ENCODE measurements at regions not wholly inside any gene's neighbourhood (a gene's known extent, or its start where the extent isn't known, plus 50 kb on each side); places are given as distances from the start of the nearest gene placed in this dataset.

GRCh38 chr4:112861691-112862674 is 187.5 kb upstream of the ANK2 start:
- no peaks in the 10 kb centered on the region for H3K36me3 ChIP-seq (ENCODE audit: control insufficient read depth, insufficient read depth, low read length)
- H3K27ac ChIP-seq (ENCODE audit: extremely low read depth, low read depth, low read length), result no peak overlapping the region
- TF ChIP-seq C11orf30 (IDR thresholded peaks at IDR 0.05; ENCODE audit: low read depth), result peak; percentile 45; the same call in 1 of the 2 replicates
- TF ChIP-seq MAFG (tag; conservative IDR thresholded peaks at IDR 0.05), result 0 out of 2 replicates have a peak, but pooled peaks have one; percentile 35
- peak; percentile 4; the same call in 1 of the 2 replicates for TF ChIP-seq MAFK (IDR thresholded peaks at IDR 0.05; ENCODE audit: low read length)
- TF ChIP-seq ZNF316 (IDR thresholded peaks at IDR 0.05), result peak; percentile 71
- TF ChIP-seq PCBP2 (IDR thresholded peaks at IDR 0.05; ENCODE audit: low read depth, low read length, poor library complexity, severe bottlenecking), result no peak
- H4K20me1 ChIP-seq (replicated peaks; ENCODE audit: control insufficient read depth, insufficient read depth, low read length), result no peaks in the 10 kb centered on the region
- H3K4me3 ChIP-seq, result no peak overlapping the region
- BruUV-seq (replicated peaks), result no TSS peak
- H3K27me3 ChIP-seq (ENCODE audit: control insufficient read depth in 2 of 2, insufficient read depth in 2 of 2, low read length in 2 of 2), result peaks cover 0 to 4% of the 10 kb centered on the region in 2 experiments; a peak in 1 of 5 replicates
- CTCF ChIA-PET (ENCODE audit: low intra/inter-chr PET ratio), result no interaction called here
- WGBS (ENCODE audit: insufficient coverage, low coverage, missing lambda C conversion rate), result 0% methylated on average over 3 of the region's 3 CpGs
- H3K9me3 ChIP-seq (replicated peaks; ENCODE audit: control insufficient read depth, insufficient read depth, low read depth, low read length), result no peaks in the 10 kb centered on the region
- H3K4me1 ChIP-seq (replicated peaks in 1 of 2; ENCODE audit: control insufficient read depth in 2 of 2, insufficient read depth in 2 of 2, low read length in 2 of 2), result no peaks in the 10 kb centered on the region
- H2AFZ ChIP-seq (ENCODE audit: low read depth, low read length), result no peak overlapping the region
- H3K4me2 ChIP-seq (ENCODE audit: insufficient read depth, low read length), result no peak overlapping the region
- DNase-seq (ENCODE audit: extremely low read depth in 1 of 4, low spot score in 3 of 4) (no peak), FAIRE-seq (no peak), ATAC-seq (no peak)
- in situ Hi-C loops (cut with MboI) (no loop called here), intact Hi-C loops (cut with micrococcal nuclease) (no loop called here)
- no peak overlapping the region for H3K9ac ChIP-seq (ENCODE audit: insufficient read depth in 1 of 2, low read depth in 2 of 2, low read length in 2 of 2)
- no peaks in the 10 kb centered on the region for H3K79me2 ChIP-seq (ENCODE audit: control insufficient read depth, insufficient read depth, low read length)
- POLR2A ChIA-PET, result no interaction called here
- no peaks in the 10 kb centered on the region for H3K9me1 ChIP-seq (ENCODE audit: control insufficient read depth, insufficient read depth, low read length)

- Histone ChIP-seq H3K27ac (ENCODE audit: extremely low read depth, low read depth, low read length) (no peak overlapping the region), H3K9me1 (ENCODE audit: control insufficient read depth, insufficient read depth, low read length) (no peaks in the 10 kb centered on the region), H2AFZ (ENCODE audit: low read depth, low read length) (no peak overlapping the region), H3K27me3 (ENCODE audit: control insufficient read depth in 2 of 2, insufficient read depth in 2 of 2, low read length in 2 of 2) (peaks cover 0 to 4% of the 10 kb centered on the region in 2 experiments; a peak in 1 of 5 replicates), H3K4me2 (ENCODE audit: insufficient read depth, low read length) (no peak overlapping the region), H4K20me1 (replicated peaks; ENCODE audit: control insufficient read depth, insufficient read depth, low read length) (no peaks in the 10 kb centered on the region), H3K9ac (ENCODE audit: insufficient read depth in 1 of 2, low read depth in 2 of 2, low read length in 2 of 2) (no peak overlapping the region), H3K9me3 (replicated peaks; ENCODE audit: control insufficient read depth, insufficient read depth, low read depth, low read length) (no peaks in the 10 kb centered on the region), H3K4me3 (no peak overlapping the region), H3K79me2 (ENCODE audit: control insufficient read depth, insufficient read depth, low read length) (no peaks in the 10 kb centered on the region), H3K36me3 (ENCODE audit: control insufficient read depth, insufficient read depth, low read length) (no peaks in the 10 kb centered on the region), H3K4me1 (replicated peaks in 1 of 2; ENCODE audit: control insufficient read depth in 2 of 2, insufficient read depth in 2 of 2, low read length in 2 of 2) (no peaks in the 10 kb centered on the region)
- DNase-seq (ENCODE audit: extremely low read depth in 1 of 4, low spot score in 3 of 4) (no peak), FAIRE-seq (no peak), ATAC-seq (no peak)
- ChIA-PET CTCF (ENCODE audit: low intra/inter-chr PET ratio) (no interaction called here), POLR2A (interaction anchor here (0.6 kb wide), 1 partner anchor 240 kb away, joined by 3 read pairs; no protein-coding TSS in a partner anchor)
- in situ Hi-C loops (cut with MboI), result no loop called here
- intact Hi-C loops (cut with micrococcal nuclease), result no loop called here
- no TSS peak for BruUV-seq (replicated peaks)
- TF ChIP-seq JUN (IDR thresholded peaks at IDR 0.05; ENCODE audit: borderline replicate concordance, low read depth, low read length), result no peak
- no peak for TF ChIP-seq JUN (CRISPR knock-in tag; IDR thresholded peaks at IDR 0.05; ENCODE audit: borderline replicate concordance)
- no peak for TF ChIP-seq NBN (IDR thresholded peaks at IDR 0.05; ENCODE audit: low read depth)
- no peak for TF ChIP-seq TBL1XR1 (IDR thresholded peaks at IDR 0.05; ENCODE audit: low read length in 2 of 2)
- no peak for TF ChIP-seq ZBTB34 (CRISPR knock-in tag; IDR thresholded peaks at IDR 0.05)
- TF ChIP-seq PTTG1 (tag; IDR thresholded peaks at IDR 0.05; ENCODE audit: low read depth), result no peak
- no peak for TF ChIP-seq ZNF280A (IDR thresholded peaks at IDR 0.05; ENCODE audit: low read depth, partially characterized antibody)
- TF ChIP-seq KHSRP (IDR thresholded peaks at IDR 0.05), result no peak
These were observed 184.0 kb upstream of the ANK2 start for GRCh38 chr4:112865443-112865842.
